BLaER1 (cell line): ENCODE measurements at regions not wholly inside any gene's neighbourhood (a gene's known extent, or its start where the extent isn't known, plus 50 kb on each side); places are given as distances from the start of the nearest gene placed in this dataset.

Experiments
- H3K27ac ChIP-seq: shearing (Covaris generic); formaldehyde crosslinking; 2 replicates; pipeline ENCODE4 v1.8.1; 2022
- H3K27me3 ChIP-seq: shearing (Covaris generic); formaldehyde crosslinking; 2 replicates; pipeline ENCODE4 v1.8.1; 2022
- H3K36me3 ChIP-seq: shearing (Covaris generic); formaldehyde crosslinking; 2 replicates; pipeline ENCODE4 v1.8.1; 2022
- H3K4me1 ChIP-seq: shearing (Covaris generic); formaldehyde crosslinking; 2 replicates; pipeline ENCODE4 v1.8.1; 2022
- H3K4me2 ChIP-seq: shearing (Covaris generic); formaldehyde crosslinking; 2 replicates; pipeline ENCODE4 v1.8.1; 2022
- H3K4me3 ChIP-seq: shearing (Covaris generic); formaldehyde crosslinking; 2 replicates; pipeline ENCODE4 v1.8.1; 2022
- H3K9ac ChIP-seq: shearing (Covaris generic); formaldehyde crosslinking; 2 replicates; pipeline ENCODE4 v1.8.1; 2022
- H3K9me3 ChIP-seq: shearing (Covaris generic); formaldehyde crosslinking; 2 replicates; pipeline ENCODE4 v1.8.1; 2022
- H4K20me1 ChIP-seq: shearing (Covaris generic); formaldehyde crosslinking; 2 replicates; pipeline ENCODE4 v1.8.1; 2022
- Cebpa-rat ChIP-seq: shearing (Covaris generic); IDR thresholded peaks from 2 replicates; pipeline ENCODE4 v1.8.1; 2022

GRCh38 chrX:34716302-34716701 is 59.2 kb upstream of the TMEM47 start:
- H3K4me3 ChIP-seq = no peak overlapping the region
- H3K9ac ChIP-seq = no peak overlapping the region
- no peaks in the 10 kb centered on the region for H3K9me3 ChIP-seq
- no peaks in the 10 kb centered on the region for H3K4me1 ChIP-seq
- H4K20me1 ChIP-seq = no peaks in the 10 kb centered on the region
- H3K4me2 ChIP-seq = no peak overlapping the region
- no peak overlapping the region for H3K27ac ChIP-seq
- TF ChIP-seq Cebpa-rat = no peak
- no peaks in the 10 kb centered on the region for H3K36me3 ChIP-seq
- H3K27me3 ChIP-seq = peaks cover 82% of the 10 kb centered on the region

- peaks cover 85% of the 10 kb centered on the region for H3K27me3 ChIP-seq
- H3K4me2 ChIP-seq = no peak overlapping the region
- TF ChIP-seq Cebpa-rat = no peak
- no peaks in the 10 kb centered on the region for H3K9me3 ChIP-seq
- no peak overlapping the region for H3K27ac ChIP-seq
- H3K4me1 ChIP-seq = no peaks in the 10 kb centered on the region
- no peak overlapping the region for H3K9ac ChIP-seq
- no peak overlapping the region for H3K4me3 ChIP-seq
- H3K36me3 ChIP-seq = no peaks in the 10 kb centered on the region
- H4K20me1 ChIP-seq = no peaks in the 10 kb centered on the region
These were observed 77.3 kb upstream of the TMEM47 start for GRCh38 chrX:34734383-34734782.

DNA sequence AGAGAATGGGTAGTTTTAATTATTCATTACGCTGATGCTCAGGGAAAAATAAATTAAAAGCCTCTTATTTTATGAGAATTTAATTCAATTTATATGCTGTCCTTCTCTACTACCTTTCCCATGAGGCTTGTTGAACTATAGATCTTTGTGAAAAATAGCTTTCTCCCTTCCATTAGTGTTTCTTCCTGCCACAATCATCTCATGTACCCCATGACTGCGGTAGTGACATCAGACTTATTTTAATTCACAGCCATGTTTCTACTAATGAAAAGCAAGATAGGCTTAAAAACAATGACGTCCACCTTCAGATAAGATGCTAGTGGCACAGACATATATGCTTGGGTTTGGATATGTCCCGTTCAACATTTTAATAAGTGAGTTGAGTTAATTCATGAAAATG is 87.4 kb upstream of the TMEM47 start:
- no peaks in the 10 kb centered on the region for H3K36me3 ChIP-seq
- H3K4me2 ChIP-seq = no peak overlapping the region
- H3K9me3 ChIP-seq = no peaks in the 10 kb centered on the region
- peaks cover 80% of the 10 kb centered on the region for H3K27me3 ChIP-seq
- peaks cover 5% of the 10 kb centered on the region; the same call in 1 of the 2 replicates for H4K20me1 ChIP-seq
- no peak for TF ChIP-seq Cebpa-rat
- no peak overlapping the region for H3K27ac ChIP-seq
- H3K9ac ChIP-seq = no peak overlapping the region
- no peak overlapping the region for H3K4me3 ChIP-seq
- no peaks in the 10 kb centered on the region for H3K4me1 ChIP-seq

- Histone ChIP-seq H3K9me3 (no peaks in the 10 kb centered on the region), H3K9ac (no peak overlapping the region), H3K27ac (no peak overlapping the region), H4K20me1 (peaks cover 5% of the 10 kb centered on the region; the same call in 1 of the 2 replicates), H3K36me3 (no peaks in the 10 kb centered on the region), H3K27me3 (peaks cover 59% of the 10 kb centered on the region), H3K4me1 (no peaks in the 10 kb centered on the region), H3K4me3 (no peak overlapping the region), H3K4me2 (no peak overlapping the region)
- TF ChIP-seq Cebpa-rat = no peak
These were observed 92.8 kb upstream of the TMEM47 start for GRCh38 chrX:34749896-34750295.

GRCh38 chrX:34764852-34765361 is 107.8 kb upstream of the TMEM47 start:
- H4K20me1 ChIP-seq = no peaks in the 10 kb centered on the region
- H3K36me3 ChIP-seq = no peaks in the 10 kb centered on the region
- H3K4me1 ChIP-seq = no peaks in the 10 kb centered on the region
- no peak overlapping the region for H3K27ac ChIP-seq
- no peak overlapping the region for H3K4me2 ChIP-seq
- H3K9me3 ChIP-seq = no peaks in the 10 kb centered on the region
- peaks cover 87% of the 10 kb centered on the region for H3K27me3 ChIP-seq
- no peak for TF ChIP-seq Cebpa-rat
- no peak overlapping the region for H3K4me3 ChIP-seq
- H3K9ac ChIP-seq = no peak overlapping the region

GRCh38 chrX:34768290-34768689 is 111.2 kb upstream of the TMEM47 start:
- Histone ChIP-seq H3K27ac (no peak overlapping the region), H3K4me2 (no peak overlapping the region), H3K9me3 (no peaks in the 10 kb centered on the region), H3K27me3 (peaks cover 85% of the 10 kb centered on the region), H3K4me1 (no peaks in the 10 kb centered on the region), H3K36me3 (no peaks in the 10 kb centered on the region), H4K20me1 (no peaks in the 10 kb centered on the region), H3K9ac (no peak overlapping the region), H3K4me3 (no peak overlapping the region)
- no peak for TF ChIP-seq Cebpa-rat

DNA sequence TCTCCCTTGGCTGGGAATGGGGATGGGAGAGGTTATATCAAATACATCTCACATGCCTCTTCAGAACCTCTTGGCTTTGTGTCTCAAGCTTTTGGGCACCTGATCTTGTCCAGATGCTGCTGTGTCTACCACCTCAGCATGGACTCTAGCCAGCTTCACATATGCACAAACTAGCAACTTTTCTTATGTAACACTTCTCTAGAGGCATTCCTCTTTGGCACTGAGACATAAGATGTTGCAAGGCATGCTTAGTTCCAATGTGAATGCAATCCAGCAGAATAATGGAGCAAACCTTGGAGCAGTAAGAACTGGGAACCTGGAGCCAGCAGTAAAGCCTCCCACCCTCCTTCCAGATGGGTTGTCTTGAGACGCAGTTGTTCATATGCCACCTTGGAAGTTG is 113.4 kb upstream of the TMEM47 start:
- Histone ChIP-seq H3K4me2 (no peak overlapping the region), H3K27ac (no peak overlapping the region), H3K4me1 (no peaks in the 10 kb centered on the region), H4K20me1 (no peaks in the 10 kb centered on the region), H3K4me3 (no peak overlapping the region), H3K9ac (no peak overlapping the region), H3K27me3 (peaks cover 74% of the 10 kb centered on the region), H3K9me3 (no peaks in the 10 kb centered on the region), H3K36me3 (no peaks in the 10 kb centered on the region)
- no peak for TF ChIP-seq Cebpa-rat

GRCh38 chrX:34778916-34779315 is 121.8 kb upstream of the TMEM47 start:
- no peaks in the 10 kb centered on the region for H4K20me1 ChIP-seq
- no peak overlapping the region for H3K4me3 ChIP-seq
- H3K27me3 ChIP-seq = peaks cover 43% of the 10 kb centered on the region
- no peaks in the 10 kb centered on the region for H3K36me3 ChIP-seq
- no peaks in the 10 kb centered on the region for H3K4me1 ChIP-seq
- no peak overlapping the region for H3K9ac ChIP-seq
- H3K4me2 ChIP-seq = no peak overlapping the region
- no peaks in the 10 kb centered on the region for H3K9me3 ChIP-seq
- no peak overlapping the region for H3K27ac ChIP-seq
- TF ChIP-seq Cebpa-rat = no peak

GRCh38 chrX:34790026-34790425 is 132.9 kb upstream of the TMEM47 start:
- Histone ChIP-seq H3K4me3 (no peak overlapping the region), H3K4me2 (no peak overlapping the region), H3K9me3 (peaks cover 14% of the 10 kb centered on the region), H3K27me3 (peaks cover 71% of the 10 kb centered on the region), H3K9ac (no peak overlapping the region), H3K4me1 (no peaks in the 10 kb centered on the region), H4K20me1 (no peaks in the 10 kb centered on the region), H3K36me3 (no peaks in the 10 kb centered on the region), H3K27ac (no peak overlapping the region)
- TF ChIP-seq Cebpa-rat = no peak

DNA sequence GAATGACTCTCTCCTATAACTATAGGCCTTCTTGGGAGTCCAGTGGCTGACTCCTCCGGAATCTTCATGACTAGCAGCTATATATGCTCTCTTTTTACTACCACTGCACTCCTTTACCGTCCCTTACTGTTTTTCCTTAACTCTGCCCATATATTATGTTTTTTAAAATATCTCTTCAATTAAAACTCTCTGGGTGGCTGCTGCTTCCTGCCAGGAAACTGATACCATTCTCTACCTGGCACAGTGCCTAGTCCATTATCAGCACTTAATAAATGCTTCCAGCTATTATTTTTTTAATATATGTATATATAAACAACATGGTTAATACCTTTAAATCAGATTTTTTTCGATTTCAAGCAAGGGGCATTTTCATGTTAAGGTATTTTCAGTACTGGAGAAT is 136.6 kb upstream of the FAM47B start:
- Histone ChIP-seq H3K4me3 (no peak overlapping the region), H3K9ac (no peak overlapping the region), H3K27ac (no peak overlapping the region), H3K4me2 (no peak overlapping the region), H3K27me3 (peaks cover 57% of the 10 kb centered on the region), H4K20me1 (no peaks in the 10 kb centered on the region), H3K36me3 (no peaks in the 10 kb centered on the region), H3K4me1 (no peaks in the 10 kb centered on the region), H3K9me3 (peaks cover 27% of the 10 kb centered on the region)
- no peak for TF ChIP-seq Cebpa-rat

- H3K4me2 ChIP-seq = no peak overlapping the region
- no peaks in the 10 kb centered on the region for H4K20me1 ChIP-seq
- no peak overlapping the region for H3K4me3 ChIP-seq
- H3K9ac ChIP-seq = no peak overlapping the region
- H3K36me3 ChIP-seq = no peaks in the 10 kb centered on the region
- no peaks in the 10 kb centered on the region for H3K4me1 ChIP-seq
- peaks cover under 1% of the 10 kb centered on the region for H3K9me3 ChIP-seq
- H3K27me3 ChIP-seq = peaks cover 68% of the 10 kb centered on the region
- no peak for TF ChIP-seq Cebpa-rat
- H3K27ac ChIP-seq = no peak overlapping the region
These were observed 133.5 kb upstream of the FAM47B start for GRCh38 chrX:34809096-34809495.
